Stomach (tissue), 4 donors: ENCODE measurements at regions not wholly inside any gene's neighbourhood (a gene's known extent, or its start where the extent isn't known, plus 50 kb on each side); places are given as distances from the start of the nearest gene placed in this dataset.

ENCODE experiments used
- EP300 ChIP-seq: sonication (generic); formaldehyde crosslinking; IDR thresholded peaks from one replicate; pipeline ENCODE4 v1.6.1; 2017; ENCODE audit warnings: antibody characterized with exemption
- TF ChIP-seq, protein P1 (sequence below), 7 experiments: fragments of 450-650 bp in 4 of 7; fragments of 200-600 bp in 3 of 7; sonication (generic) in 3 of 7; IDR thresholded peaks; one replicate each; pipeline ENCODE4 v1.5.1; 2016 to 2019; ENCODE audit warnings: antibody characterized with exemption in 7 of 7, control low read depth in 2 of 7, mild to moderate bottlenecking in 1 of 7

DNA sequence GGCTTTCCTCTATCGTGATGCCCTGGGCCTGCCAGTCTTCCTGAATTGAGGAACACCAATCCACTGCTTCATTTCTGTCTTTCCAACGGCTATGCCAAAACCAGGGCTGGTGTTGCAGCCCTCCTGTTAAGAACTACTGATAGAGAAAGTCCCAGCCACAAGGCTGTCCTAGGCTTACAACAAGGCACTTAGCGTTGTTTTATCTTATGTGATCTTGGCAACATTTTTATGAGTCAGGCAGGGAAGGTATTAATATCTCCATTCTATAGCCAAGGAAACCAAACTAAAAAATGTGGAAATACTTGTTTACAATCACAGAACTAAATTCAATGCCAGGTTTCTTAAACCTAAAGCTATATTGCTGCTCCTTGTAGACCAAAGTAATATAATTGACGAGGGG, 89.9 kb upstream of the AMOTL1 start:
- TF ChIP-seq, protein P1, sequence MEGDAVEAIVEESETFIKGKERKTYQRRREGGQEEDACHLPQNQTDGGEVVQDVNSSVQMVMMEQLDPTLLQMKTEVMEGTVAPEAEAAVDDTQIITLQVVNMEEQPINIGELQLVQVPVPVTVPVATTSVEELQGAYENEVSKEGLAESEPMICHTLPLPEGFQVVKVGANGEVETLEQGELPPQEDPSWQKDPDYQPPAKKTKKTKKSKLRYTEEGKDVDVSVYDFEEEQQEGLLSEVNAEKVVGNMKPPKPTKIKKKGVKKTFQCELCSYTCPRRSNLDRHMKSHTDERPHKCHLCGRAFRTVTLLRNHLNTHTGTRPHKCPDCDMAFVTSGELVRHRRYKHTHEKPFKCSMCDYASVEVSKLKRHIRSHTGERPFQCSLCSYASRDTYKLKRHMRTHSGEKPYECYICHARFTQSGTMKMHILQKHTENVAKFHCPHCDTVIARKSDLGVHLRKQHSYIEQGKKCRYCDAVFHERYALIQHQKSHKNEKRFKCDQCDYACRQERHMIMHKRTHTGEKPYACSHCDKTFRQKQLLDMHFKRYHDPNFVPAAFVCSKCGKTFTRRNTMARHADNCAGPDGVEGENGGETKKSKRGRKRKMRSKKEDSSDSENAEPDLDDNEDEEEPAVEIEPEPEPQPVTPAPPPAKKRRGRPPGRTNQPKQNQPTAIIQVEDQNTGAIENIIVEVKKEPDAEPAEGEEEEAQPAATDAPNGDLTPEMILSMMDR (IDR thresholded peaks at IDR 0.05), result no peak
- TF ChIP-seq EP300, result no peak
